ENCODE measurements at regions not wholly inside any gene's neighbourhood (a gene's known extent, or its start where the extent isn't known, plus 50 kb on each side); places are given as distances from the start of the nearest gene placed in this dataset.

GRCh38 chr10:78474743-78475142 lies 441.1 kb downstream of the RPS24 start:
- no peaks in the 10 kb centered on the region for H3K36me3 Mint-ChIP-seq (ENCODE audit: insufficient read depth, unreplicated experiment)
- H3K4me3 Mint-ChIP-seq (ENCODE audit: unreplicated experiment) = no peak overlapping the region
- H3K4me1 Mint-ChIP-seq (ENCODE audit: insufficient read depth, unreplicated experiment) = no peaks in the 10 kb centered on the region
- peaks cover 60% of the 10 kb centered on the region for H3K27me3 Mint-ChIP-seq (ENCODE audit: insufficient read depth, unreplicated experiment)
- BruUV-seq (replicated peaks) = no TSS peak
- no peak for DNase-seq (ENCODE audit: unreplicated experiment)
- TF ChIP-seq CTCF (IDR thresholded peaks at IDR 0.05; ENCODE audit: unreplicated experiment) = no peak
- POLR2A ChIA-PET = no interaction called here
- no peak overlapping the region for H3K27ac Mint-ChIP-seq (ENCODE audit: low read depth, unreplicated experiment)
- CTCF ChIA-PET = no interaction called here
- no peaks in the 10 kb centered on the region for H3K9me3 Mint-ChIP-seq (ENCODE audit: unreplicated experiment)
- intact Hi-C loops (cut with micrococcal nuclease) = no loop called here

- H3K9me3 Mint-ChIP-seq (ENCODE audit: unreplicated experiment) = no peaks in the 10 kb centered on the region
- no peak overlapping the region for H3K27ac Mint-ChIP-seq (ENCODE audit: low read depth, unreplicated experiment)
Observed at GRCh38 chr10:78475437-78475836, 441.8 kb downstream of the RPS24 start.

GRCh38 chr10:78476156-78476555 lies 442.5 kb downstream of the RPS24 start:
- Mint-ChIP-seq H3K4me1 (ENCODE audit: insufficient read depth, unreplicated experiment) (no peaks in the 10 kb centered on the region), H3K9me3 (ENCODE audit: unreplicated experiment) (no peaks in the 10 kb centered on the region), H3K36me3 (ENCODE audit: insufficient read depth, unreplicated experiment) (no peaks in the 10 kb centered on the region), H3K4me3 (ENCODE audit: unreplicated experiment) (no peak overlapping the region), H3K27me3 (ENCODE audit: insufficient read depth, unreplicated experiment) (peaks cover 74% of the 10 kb centered on the region), H3K27ac (ENCODE audit: low read depth, unreplicated experiment) (no peak overlapping the region)
- no TSS peak for BruUV-seq (replicated peaks)
- ChIA-PET POLR2A (no interaction called here), CTCF (no interaction called here)
- TF ChIP-seq CTCF (IDR thresholded peaks at IDR 0.05; ENCODE audit: unreplicated experiment) = no peak
- intact Hi-C loops (cut with micrococcal nuclease) = no loop called here
- DNase-seq (ENCODE audit: unreplicated experiment) = no peak

More at GRCh38 chr10:78475437-78475836, 441.8 kb downstream of the RPS24 start:
- no peak for TF ChIP-seq CTCF (IDR thresholded peaks at IDR 0.05; ENCODE audit: unreplicated experiment)
- intact Hi-C loops (cut with micrococcal nuclease) = no loop called here
- no peak for DNase-seq (ENCODE audit: unreplicated experiment)
- no TSS peak for BruUV-seq (replicated peaks)
- ChIA-PET CTCF (no interaction called here), POLR2A (no interaction called here)
- Mint-ChIP-seq H3K27me3 (ENCODE audit: insufficient read depth, unreplicated experiment) (peaks cover 67% of the 10 kb centered on the region), H3K4me1 (ENCODE audit: insufficient read depth, unreplicated experiment) (no peaks in the 10 kb centered on the region), H3K4me3 (ENCODE audit: unreplicated experiment) (no peak overlapping the region), H3K36me3 (ENCODE audit: insufficient read depth, unreplicated experiment) (no peaks in the 10 kb centered on the region)

GRCh38 chr10:78476844-78477243 lies 443.2 kb downstream of the RPS24 start:
- CTCF ChIA-PET = interaction anchor here (0.6 kb wide), 1 partner anchor 41 kb away, joined by 3 read pairs; no protein-coding TSS in a partner anchor
- Mint-ChIP-seq H3K4me1 (ENCODE audit: insufficient read depth, unreplicated experiment) (no peaks in the 10 kb centered on the region), H3K27ac (ENCODE audit: low read depth, unreplicated experiment) (no peak overlapping the region), H3K4me3 (ENCODE audit: unreplicated experiment) (no peak overlapping the region), H3K36me3 (ENCODE audit: insufficient read depth, unreplicated experiment) (no peaks in the 10 kb centered on the region), H3K9me3 (ENCODE audit: unreplicated experiment) (no peaks in the 10 kb centered on the region), H3K27me3 (ENCODE audit: insufficient read depth, unreplicated experiment) (peaks cover 81% of the 10 kb centered on the region)
- TF ChIP-seq CTCF (IDR thresholded peaks at IDR 0.05; ENCODE audit: unreplicated experiment) = no peak
- POLR2A ChIA-PET = no interaction called here
- intact Hi-C loops (cut with micrococcal nuclease) = no loop called here
- DNase-seq (ENCODE audit: unreplicated experiment) = no peak
- BruUV-seq (replicated peaks) = no TSS peak

Measured in MCF 10A (cell line).